Peyer's patch (tissue), 4 donors: ENCODE measurements at regions not wholly inside any gene's neighbourhood (a gene's known extent, or its start where the extent isn't known, plus 50 kb on each side); places are given as distances from the start of the nearest gene placed in this dataset.

Experiments
- DNase-seq, 3 donors: peaks; one replicate each; pipeline ENCODE4 v3.0.0-alpha.2; 2017 to 2019
- H3K27ac ChIP-seq, 4 donors: fragments of 200-600 bp; sonication (generic); one replicate each; pipeline ENCODE4 v1.5.1; 2016 to 2019
- H3K27me3 ChIP-seq, 2 donors: fragments of 200-600 bp; sonication (generic); one replicate each; pipeline ENCODE4 v1.5.1; 2019
- H3K36me3 ChIP-seq, 3 donors: fragments of 200-600 bp; sonication (generic); one replicate each; pipeline ENCODE4 v1.5.1; 2016 to 2019
- H3K4me1 ChIP-seq, 4 donors: fragments of 200-600 bp; sonication (generic); one replicate each; pipeline ENCODE4 v1.5.1; 2016 to 2019
- H3K4me3 ChIP-seq, 4 donors: fragments of 200-600 bp; sonication (generic); 1 replicate in 3 of 4; 2 replicates in 1 of 4; pipeline ENCODE4 v1.5.1; 2016 to 2019; ENCODE audit warnings: mild to moderate bottlenecking in 1 of 4
- H3K9me3 ChIP-seq, 4 donors: fragments of 200-600 bp; sonication (generic); one replicate each; pipeline ENCODE4 v1.5.1; 2016 to 2019; ENCODE audit warnings: mild to moderate bottlenecking in 1 of 4
- CTCF ChIP-seq, 6 experiments: fragments of 450-650 bp in 4 of 6; fragments of 200-600 bp in 2 of 6; sonication (generic) in 1 of 6; IDR thresholded peaks; one replicate each; pipeline ENCODE4 v1.5.1; 2017 to 2019; ENCODE audit warnings: antibody characterized with exemption in 6 of 6, mild to moderate bottlenecking in 3 of 6, moderate library complexity in 1 of 6
- POLR2A ChIP-seq, 2 donors: fragments of 450-650 bp; IDR thresholded peaks; one replicate each; pipeline ENCODE4 v1.5.1; 2017; ENCODE audit warnings: antibody characterized with exemption in 2 of 2, mild to moderate bottlenecking in 2 of 2, moderate library complexity in 2 of 2

- Histone ChIP-seq H3K4me1 (no peaks in the 10 kb centered on the region), H3K9me3 (no peaks in the 10 kb centered on the region), H3K27me3 (no peaks in the 10 kb centered on the region), H3K4me3 (no peak overlapping the region), H3K36me3 (no peaks in the 10 kb centered on the region), H3K27ac (no peak overlapping the region)
- TF ChIP-seq POLR2A (IDR thresholded peaks at IDR 0.05) = no peak
- TF ChIP-seq CTCF (IDR thresholded peaks at IDR 0.05) = no peak
- no peak for DNase-seq
These were observed 2103.5 kb downstream of the TP53TG3F start for GRCh38 chr16:35562919-35563318.

- Histone ChIP-seq H3K4me1 (no peaks in the 10 kb centered on the region), H3K27ac (no peak overlapping the region), H3K27me3 (no peaks in the 10 kb centered on the region), H3K4me3 (no peak overlapping the region), H3K9me3 (no peaks in the 10 kb centered on the region), H3K36me3 (no peaks in the 10 kb centered on the region)
- no peak for TF ChIP-seq CTCF (IDR thresholded peaks at IDR 0.05)
- TF ChIP-seq POLR2A (IDR thresholded peaks at IDR 0.05) = no peak
- no peak for DNase-seq
These were observed 2104.7 kb downstream of the TP53TG3F start for GRCh38 chr16:35564148-35564547.

- no peak overlapping the region for H3K27ac ChIP-seq
- H3K4me1 ChIP-seq = no peaks in the 10 kb centered on the region
- H3K27me3 ChIP-seq = no peaks in the 10 kb centered on the region
- DNase-seq = no peak
- no peaks in the 10 kb centered on the region for H3K9me3 ChIP-seq
- TF ChIP-seq POLR2A (IDR thresholded peaks at IDR 0.05) = no peak
- TF ChIP-seq CTCF (IDR thresholded peaks at IDR 0.05) = no peak
- no peaks in the 10 kb centered on the region for H3K36me3 ChIP-seq
- no peak overlapping the region for H3K4me3 ChIP-seq
These were observed 2105.5 kb downstream of the TP53TG3F start for GRCh38 chr16:35564889-35565288.

- DNase-seq = no peak
- Histone ChIP-seq H3K27me3 (no peaks in the 10 kb centered on the region), H3K27ac (no peak overlapping the region), H3K4me3 (no peak overlapping the region), H3K36me3 (no peaks in the 10 kb centered on the region), H3K9me3 (no peaks in the 10 kb centered on the region), H3K4me1 (no peaks in the 10 kb centered on the region)
- no peak for TF ChIP-seq POLR2A (IDR thresholded peaks at IDR 0.05)
- no peak for TF ChIP-seq CTCF (IDR thresholded peaks at IDR 0.05)
These were observed 2106.2 kb downstream of the TP53TG3F start for GRCh38 chr16:35565626-35566025.

GRCh38 chr16:35569413-35569812 is 2110.0 kb downstream of the TP53TG3F start:
- DNase-seq = no peak
- no peak for TF ChIP-seq POLR2A (IDR thresholded peaks at IDR 0.05)
- no peak for TF ChIP-seq CTCF (IDR thresholded peaks at IDR 0.05)
- Histone ChIP-seq H3K4me1 (no peaks in the 10 kb centered on the region), H3K27me3 (no peaks in the 10 kb centered on the region), H3K9me3 (peaks cover 0 to 1% (median 0%) of the 10 kb centered on the region in 4 donors), H3K4me3 (no peak overlapping the region), H3K36me3 (no peaks in the 10 kb centered on the region), H3K27ac (no peak overlapping the region)

- TF ChIP-seq POLR2A (IDR thresholded peaks at IDR 0.05) (no peak), CTCF (IDR thresholded peaks at IDR 0.05) (no peak)
- Histone ChIP-seq H3K9me3 (peaks cover 0 to 6% (median 0%) of the 10 kb centered on the region in 4 donors), H3K36me3 (no peaks in the 10 kb centered on the region), H3K27me3 (no peaks in the 10 kb centered on the region), H3K4me3 (no peak overlapping the region), H3K27ac (no peak overlapping the region), H3K4me1 (no peaks in the 10 kb centered on the region)
- no peak for DNase-seq
These were observed 2111.5 kb downstream of the TP53TG3F start for GRCh38 chr16:35570946-35571345.
